Sigmoid colon (tissue), 4 donors: ENCODE measurements at regions not wholly inside any gene's neighbourhood (a gene's known extent, or its start where the extent isn't known, plus 50 kb on each side); places are given as distances from the start of the nearest gene placed in this dataset.

Source experiments
- POLR2AphosphoS5 ChIP-seq, 4 donors: sonication (generic); formaldehyde crosslinking; IDR thresholded peaks; one replicate each; pipeline ENCODE4 v1.6.1; 2017; ENCODE audit warnings: antibody characterized with exemption in 4 of 4
- TF ChIP-seq, protein P1 (sequence below), 4 experiments: fragments of 450-650 bp in 3 of 4; fragments of 200-600 bp in 1 of 4; IDR thresholded peaks; one replicate each; pipeline ENCODE4 v1.5.1; 2016 to 2019; ENCODE audit warnings: antibody characterized with exemption in 4 of 4, mild to moderate bottlenecking in 3 of 4, moderate library complexity in 2 of 4

DNA sequence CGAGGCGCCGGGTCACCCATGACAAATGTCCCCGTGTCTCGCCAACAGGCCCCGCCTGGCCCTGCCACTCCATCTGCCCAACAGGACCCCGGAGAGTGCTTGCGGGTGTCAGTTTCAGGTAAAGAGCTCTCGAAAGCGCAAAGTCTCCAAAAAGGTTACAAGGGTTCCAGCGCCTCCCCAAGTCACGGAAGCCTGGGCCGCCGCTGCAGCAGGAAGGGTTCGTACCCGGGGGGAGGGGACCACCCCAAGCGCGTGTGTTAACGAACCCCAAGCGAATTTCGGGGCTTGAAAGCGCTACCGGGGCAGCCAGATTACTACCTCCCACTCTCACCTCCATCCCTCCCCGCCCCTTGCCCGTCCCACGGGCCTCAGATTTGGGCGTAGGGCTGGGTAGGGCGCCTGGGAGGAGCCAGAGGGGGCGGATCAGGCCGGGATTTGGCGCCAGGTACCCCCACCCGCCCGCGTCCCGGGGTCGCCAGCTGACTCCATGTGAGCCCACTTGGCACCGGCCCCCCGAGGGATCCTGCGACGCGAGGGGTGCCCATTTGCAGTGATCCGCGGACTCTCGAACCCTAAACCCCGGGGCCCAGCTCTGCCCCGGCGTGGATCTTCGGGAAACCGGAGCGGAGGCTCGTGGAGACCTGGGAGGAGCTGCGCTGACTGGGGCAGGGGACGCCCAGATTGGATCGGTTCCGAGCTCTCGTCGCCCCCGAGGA is 85.9 kb downstream of the NR2F2 start:
- TF ChIP-seq, protein P1, sequence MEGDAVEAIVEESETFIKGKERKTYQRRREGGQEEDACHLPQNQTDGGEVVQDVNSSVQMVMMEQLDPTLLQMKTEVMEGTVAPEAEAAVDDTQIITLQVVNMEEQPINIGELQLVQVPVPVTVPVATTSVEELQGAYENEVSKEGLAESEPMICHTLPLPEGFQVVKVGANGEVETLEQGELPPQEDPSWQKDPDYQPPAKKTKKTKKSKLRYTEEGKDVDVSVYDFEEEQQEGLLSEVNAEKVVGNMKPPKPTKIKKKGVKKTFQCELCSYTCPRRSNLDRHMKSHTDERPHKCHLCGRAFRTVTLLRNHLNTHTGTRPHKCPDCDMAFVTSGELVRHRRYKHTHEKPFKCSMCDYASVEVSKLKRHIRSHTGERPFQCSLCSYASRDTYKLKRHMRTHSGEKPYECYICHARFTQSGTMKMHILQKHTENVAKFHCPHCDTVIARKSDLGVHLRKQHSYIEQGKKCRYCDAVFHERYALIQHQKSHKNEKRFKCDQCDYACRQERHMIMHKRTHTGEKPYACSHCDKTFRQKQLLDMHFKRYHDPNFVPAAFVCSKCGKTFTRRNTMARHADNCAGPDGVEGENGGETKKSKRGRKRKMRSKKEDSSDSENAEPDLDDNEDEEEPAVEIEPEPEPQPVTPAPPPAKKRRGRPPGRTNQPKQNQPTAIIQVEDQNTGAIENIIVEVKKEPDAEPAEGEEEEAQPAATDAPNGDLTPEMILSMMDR (IDR thresholded peaks at IDR 0.05), result no peak
- no peak for TF ChIP-seq POLR2AphosphoS5 (IDR thresholded peaks at IDR 0.05)
